ENCODE measurements at regions not wholly inside any gene's neighbourhood (a gene's known extent, or its start where the extent isn't known, plus 50 kb on each side); places are given as distances from the start of the nearest gene placed in this dataset.

GRCh38 chr9:32067261-32067660 is 317.2 kb upstream of the ACO1 start:
- intact Hi-C loops (cut with DNase I; ENCODE audit: low total_unique reads): no loop called here
- H3K4me3 ChIP-seq (ENCODE audit: low read depth, poor library complexity, severe bottlenecking): no peak overlapping the region
- DNase-seq (ENCODE audit: low spot score in 2 of 2): no peak
- TF ChIP-seq POLR2A (IDR thresholded peaks at IDR 0.05) (no peak), CTCF (IDR thresholded peaks at IDR 0.05) (no peak)
- WGBS, 2 donors: 46 to 88% methylated on average over 1 of the region's 1 CpG

- TF ChIP-seq CTCF (IDR thresholded peaks at IDR 0.05) (no peak), POLR2A (IDR thresholded peaks at IDR 0.05) (no peak)
- no peak overlapping the region for H3K4me3 ChIP-seq (ENCODE audit: low read depth, poor library complexity, severe bottlenecking)
- 58 to 59% methylated on average over 8 to 9 of the region's 9 CpGs for WGBS, 2 donors
- no peak for DNase-seq (ENCODE audit: low spot score in 2 of 2)
- intact Hi-C loops (cut with DNase I; ENCODE audit: low total_unique reads): no loop called here
Observed at GRCh38 chr9:32069169-32069813, 315.2 kb upstream of the ACO1 start.

- H3K4me3 ChIP-seq (ENCODE audit: low read depth, poor library complexity, severe bottlenecking): no peak overlapping the region
- intact Hi-C loops (cut with DNase I; ENCODE audit: low total_unique reads): no loop called here
- TF ChIP-seq CTCF (IDR thresholded peaks at IDR 0.05): no peak
- no peak for TF ChIP-seq POLR2A (IDR thresholded peaks at IDR 0.05)
- WGBS, 2 donors: 93 to 94% methylated on average over 5 of the region's 5 CpGs
- DNase-seq (ENCODE audit: low spot score in 2 of 2): no peak
Observed at GRCh38 chr9:32069969-32070368, 314.5 kb upstream of the ACO1 start.

GRCh38 chr9:32072570-32072969 is 311.9 kb upstream of the ACO1 start:
- no peak for DNase-seq (ENCODE audit: low spot score in 2 of 2)
- intact Hi-C loops (cut with DNase I; ENCODE audit: low total_unique reads): no loop called here
- H3K4me3 ChIP-seq (ENCODE audit: low read depth, poor library complexity, severe bottlenecking): no peak overlapping the region
- 38 to 55% methylated on average over 2 of the region's 2 CpGs for WGBS, 2 donors
- TF ChIP-seq POLR2A (IDR thresholded peaks at IDR 0.05): no peak
- no peak for TF ChIP-seq CTCF (IDR thresholded peaks at IDR 0.05)

- WGBS, 2 donors: 67 to 88% methylated on average over 1 of the region's 1 CpG
- TF ChIP-seq POLR2A (IDR thresholded peaks at IDR 0.05): no peak
- no peak for TF ChIP-seq CTCF (IDR thresholded peaks at IDR 0.05)
- intact Hi-C loops (cut with DNase I; ENCODE audit: low total_unique reads): no loop called here
- no peak overlapping the region for H3K4me3 ChIP-seq (ENCODE audit: low read depth, poor library complexity, severe bottlenecking)
- no peak for DNase-seq (ENCODE audit: low spot score in 2 of 2)
Observed at GRCh38 chr9:32092031-32092430, 292.4 kb upstream of the ACO1 start.

GRCh38 chr9:32117291-32117690 is 267.2 kb upstream of the ACO1 start:
- intact Hi-C loops (cut with DNase I; ENCODE audit: low total_unique reads): no loop called here
- 70 to 78% methylated on average over 2 of the region's 2 CpGs for WGBS, 2 donors
- TF ChIP-seq POLR2A (IDR thresholded peaks at IDR 0.05): no peak
- no peak for TF ChIP-seq CTCF (IDR thresholded peaks at IDR 0.05)

More at GRCh38 chr9:32117291-32117690, 267.2 kb upstream of the ACO1 start:
- no peak overlapping the region for H3K4me3 ChIP-seq (ENCODE audit: low read depth, poor library complexity, severe bottlenecking)
- DNase-seq (ENCODE audit: low spot score in 2 of 2): no peak

Measured in lower leg skin (tissue), 4 donors.